IMR-90 (cell line): ENCODE measurements at regions not wholly inside any gene's neighbourhood (a gene's known extent, or its start where the extent isn't known, plus 50 kb on each side); places are given as distances from the start of the nearest gene placed in this dataset.

ENCODE experiments used
- ATAC-seq: fragments of 200-7000 bp; cut with Tn5 transposase; 2 replicates; pipeline ENCODE4 v1.9.1; 2020; ENCODE audit warnings: low read depth, mild to moderate bottlenecking, moderate library complexity
- BruUV-seq: library from RNA; stranded (reverse); fragments of 400-500 nt; replicated peaks from 2 replicates; lab custom pipeline; 2021; lab: Mats Ljungman, UMichigan
- CTCF ChIA-PET: fragments of 300-600 bp; formaldehyde crosslinking; extraction: SDS; loops from one replicate; lab custom pipeline; 2021; ENCODE audit warnings: antibody characterized with exemption; lab: Yijun Ruan, JAX
- POLR2A ChIA-PET: fragments of 300-600 bp; sonication (Branson Sonifier 250); formaldehyde crosslinking; loops from one replicate; lab custom pipeline; 2022; ENCODE audit warnings: antibody characterized with exemption; ENCODE audit not compliant: unreplicated experiment; lab: Charles Lee
- DNase-seq: peaks from one replicate; pipeline ENCODE4 v3.0.0; 2013
- H2AFZ ChIP-seq: replicated peaks from 2 replicates; pipeline ENCODE3; 2013; ENCODE audit warnings: low read length, mild to moderate bottlenecking; ENCODE audit not compliant: poor library complexity
- H2AK5ac ChIP-seq: 2 replicates; pipeline ENCODE4 v1.6.1; 2013; ENCODE audit warnings: low read depth, low read length, inconsistent platforms
- H2AK9ac ChIP-seq: replicated peaks from 2 replicates; pipeline ENCODE3; 2013; ENCODE audit warnings: mild to moderate bottlenecking, low read depth, low read length, moderate library complexity; ENCODE audit not compliant: poor library complexity
- H2BK120ac ChIP-seq: 2 replicates; pipeline ENCODE4 v1.6.1; 2013; ENCODE audit warnings: low read depth, low read length, inconsistent platforms
- H2BK15ac ChIP-seq: 3 replicates; pipeline ENCODE4 v1.6.1; 2013; ENCODE audit warnings: low read depth, low read length, inconsistent platforms
- H2BK20ac ChIP-seq: 2 replicates; pipeline ENCODE4 v1.6.1; 2013; ENCODE audit warnings: low read depth, mild to moderate bottlenecking, inconsistent platforms, low read length, moderate library complexity
- H2BK5ac ChIP-seq: 2 replicates; pipeline ENCODE4 v1.6.1; 2013; ENCODE audit warnings: mild to moderate bottlenecking, low read depth, low read length, inconsistent platforms; ENCODE audit not compliant: poor library complexity, severe bottlenecking
- H3K14ac ChIP-seq: replicated peaks from 2 replicates; pipeline ENCODE4 v1.6.1; 2013; ENCODE audit warnings: low read depth, low read length, inconsistent platforms
- H3K18ac ChIP-seq: 2 replicates; pipeline ENCODE4 v1.6.1; 2013; ENCODE audit warnings: low read depth, low read length, control low read depth
- H3K23ac ChIP-seq: 2 replicates; pipeline ENCODE4 v1.6.1; 2013; ENCODE audit warnings: low read depth, low read length, inconsistent platforms
- H3K27ac ChIP-seq: 2 replicates; pipeline ENCODE4 v1.5.1; 2013; ENCODE audit warnings: mild to moderate bottlenecking, control low read depth, low read length; ENCODE audit not compliant: insufficient read depth
- H3K27me3 ChIP-seq: 2 replicates; pipeline ENCODE4 v1.6.1; 2013; ENCODE audit warnings: low read length; ENCODE audit not compliant: control insufficient read depth, insufficient read depth
- H3K36me3 ChIP-seq: 2 replicates; pipeline ENCODE4 v1.6.1; 2013; ENCODE audit warnings: low read length, mixed read lengths; ENCODE audit not compliant: control insufficient read depth, insufficient read depth
- H3K4ac ChIP-seq: 2 replicates; pipeline ENCODE4 v1.6.1; 2013; ENCODE audit warnings: low read depth, low read length, inconsistent platforms
- H3K4me1 ChIP-seq: 2 replicates; pipeline ENCODE4 v1.6.1; 2013; ENCODE audit warnings: low read length, mixed read lengths; ENCODE audit not compliant: control insufficient read depth, insufficient read depth
- H3K4me2 ChIP-seq: 2 replicates; pipeline ENCODE4 v1.6.1; 2013; ENCODE audit warnings: low read depth, mild to moderate bottlenecking, control low read depth, low read length, moderate library complexity
- H3K4me3 ChIP-seq: 2 replicates; pipeline ENCODE4 v1.5.1; 2013; ENCODE audit warnings: low read depth, mild to moderate bottlenecking, control low read depth, low read length, moderate library complexity; ENCODE audit not compliant: insufficient read depth
- H3K56ac ChIP-seq: 2 replicates; pipeline ENCODE4 v1.6.1; 2013; ENCODE audit warnings: low read length, inconsistent platforms; ENCODE audit not compliant: insufficient read depth; ENCODE audit errors: extremely low read depth
- H3K79me1 ChIP-seq, 2 experiments: 2 replicates each; pipeline ENCODE4 v1.6.1; 2013; ENCODE audit warnings: low read length in 2 of 2, inconsistent platforms in 1 of 2, low read depth in 1 of 2
- H3K9ac ChIP-seq: 2 replicates; pipeline ENCODE4 v1.6.1; 2013; ENCODE audit warnings: low read depth, low read length, control low read depth
- H3K9me1 ChIP-seq: 2 replicates; pipeline ENCODE4 v1.6.1; 2013; ENCODE audit warnings: low read length, inconsistent platforms; ENCODE audit not compliant: insufficient read depth
- H3K9me3 ChIP-seq: 2 replicates; pipeline ENCODE4 v1.6.1; 2013; ENCODE audit warnings: low read length; ENCODE audit not compliant: control insufficient read depth, insufficient read depth
- H4K20me1 ChIP-seq: 2 replicates; pipeline ENCODE4 v1.6.1; 2013; ENCODE audit warnings: low read length, inconsistent platforms; ENCODE audit not compliant: insufficient read depth
- H4K5ac ChIP-seq: 2 replicates; pipeline ENCODE4 v1.6.1; 2013; ENCODE audit warnings: mild to moderate bottlenecking, low read depth, low read length, control low read depth
- H4K8ac ChIP-seq, 2 experiments: 2 replicates each; pipeline ENCODE4 v1.6.1; 2013; ENCODE audit warnings: low read depth in 2 of 2, low read length in 2 of 2, control low read depth in 1 of 2, inconsistent platforms in 1 of 2
- H4K91ac ChIP-seq: 2 replicates; pipeline ENCODE4 v1.6.1; 2013; ENCODE audit warnings: low read depth, low read length, inconsistent platforms; ENCODE audit not compliant: insufficient read depth
- BHLHE40 ChIP-seq: fragments of 150-350 bp; IDR thresholded peaks from 2 replicates; pipeline ENCODE4 v1.6.1; 2016; ENCODE audit warnings: mild to moderate bottlenecking, low read depth, low read length
- FOS ChIP-seq: fragments of 150-350 bp; IDR thresholded peaks from 2 replicates; pipeline ENCODE4 v1.6.1; 2016; ENCODE audit warnings: low read depth, low read length
- MXI1 ChIP-seq: IDR thresholded peaks from 2 replicates; pipeline ENCODE4 v1.6.1; 2012; ENCODE audit warnings: low read depth, mild to moderate bottlenecking, low read length, moderate library complexity, borderline replicate concordance
- NFE2L2 ChIP-seq: fragments of 150-350 bp; IDR thresholded peaks from 2 replicates; pipeline ENCODE4 v1.6.1; 2016; ENCODE audit warnings: low read depth, mild to moderate bottlenecking, low read length
- POLR2A ChIP-seq: IDR thresholded peaks from 2 replicates; pipeline ENCODE4 v1.6.1; 2012; ENCODE audit warnings: mild to moderate bottlenecking, low read depth, low read length
- RFX5 ChIP-seq: IDR thresholded peaks from 2 replicates; pipeline ENCODE4 v1.8.0; 2012; ENCODE audit warnings: low read depth, mild to moderate bottlenecking, low read length, moderate library complexity
- SMC3 ChIP-seq: fragments of 150-350 bp; IDR thresholded peaks from 2 replicates; pipeline ENCODE4 v1.6.1; 2016; ENCODE audit warnings: low read depth, mild to moderate bottlenecking, antibody characterized with exemption, low read length, moderate library complexity
- WGBS, 2 experiments: methylation state at CpG; one replicate each; pipeline versions ENCODE4 v1.1.5 to v1.1.7; 2013; ENCODE audit warnings: missing lambda C conversion rate in 2 of 2; ENCODE audit not compliant: insufficient read length in 1 of 2; ENCODE audit errors: extremely low coverage in 2 of 2; 5-methylcytosine and 5-hydroxymethylcytosine counted together
- dilution Hi-C: fragments of 300-500 bp; cut with HindIII; formaldehyde crosslinking; loops from one replicate; pipeline ENCODE4 v1.14.3; 2018; ENCODE audit warnings: low sequenced_read_pairs; ENCODE audit not compliant: unreplicated experiment
- in situ Hi-C: fragments of 300-500 bp; cut with MboI; formaldehyde crosslinking; loops from 3 replicates; pipeline ENCODE4 v1.14.3; 2019; ENCODE audit warnings: low sequenced_read_pairs, inconsistent platforms, mixed read lengths
- intact Hi-C: fragments of 100-400 bp; cut with micrococcal nuclease; formaldehyde crosslinking; loops from 2 replicates; pipeline ENCODE4 v1.10.0; 2022

DNA sequence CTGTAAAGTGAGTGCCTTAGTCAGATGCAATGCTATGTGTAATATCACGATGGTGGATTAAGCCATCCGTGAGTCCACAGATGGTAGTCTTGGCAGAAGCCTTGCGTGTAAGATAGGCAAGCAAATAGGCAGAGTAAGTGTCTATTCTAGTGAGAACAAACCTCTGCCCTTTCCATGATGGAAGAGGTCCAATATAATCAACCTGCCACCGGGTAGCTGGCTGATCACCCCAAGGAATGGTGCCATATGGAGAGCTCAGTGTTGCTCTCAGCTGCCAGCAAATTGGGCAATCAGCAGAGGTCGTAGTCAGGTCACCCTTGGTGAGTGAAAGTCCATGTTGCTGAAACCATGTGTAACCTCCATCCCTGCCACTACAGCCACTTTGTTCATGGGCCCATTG lies 371.2 kb upstream of the LRFN5 start:
- Histone ChIP-seq H2AK5ac (no peak overlapping the region), H4K91ac (no peak overlapping the region), H2BK120ac (no peak overlapping the region), H3K23ac (no peak overlapping the region), H3K56ac (no peak overlapping the region), H3K9me3 (0 out of 2 replicates have a peak, but pooled peaks cover 2% of the 10 kb centered on the region), H2BK5ac (no peak overlapping the region), H3K4me3 (no peak overlapping the region), H2BK15ac (no peak overlapping the region), H3K79me1 (no peaks in the 10 kb centered on the region), H3K27ac (no peak overlapping the region), H3K9ac (no peak overlapping the region), H4K8ac (no peak overlapping the region), H3K27me3 (no peaks in the 10 kb centered on the region), H4K20me1 (no peaks in the 10 kb centered on the region), H2BK20ac (no peak overlapping the region), H3K9me1 (no peaks in the 10 kb centered on the region), H4K5ac (no peak overlapping the region), H3K18ac (no peak overlapping the region), H2AK9ac (no peak overlapping the region), H3K4ac (no peak overlapping the region), H3K4me2 (no peak overlapping the region), H3K4me1 (no peaks in the 10 kb centered on the region), H3K36me3 (no peaks in the 10 kb centered on the region), H3K14ac (no peak overlapping the region), H2AFZ (no peak overlapping the region)
- no peak for DNase-seq
- ChIA-PET CTCF (no interaction called here), POLR2A (no interaction called here)
- ATAC-seq: no peak
- in situ Hi-C loops: no loop called here
- no peak for TF ChIP-seq FOS
- TF ChIP-seq BHLHE40: no peak
- no peak for TF ChIP-seq SMC3
- TF ChIP-seq RFX5: no peak
- no peak for TF ChIP-seq POLR2A
- no peak for TF ChIP-seq NFE2L2
- no peak for TF ChIP-seq MXI1
- WGBS, 2 experiments: no CpG with 5 or more reads among the region's 5 CpGs
- BruUV-seq: no TSS peak
- dilution Hi-C loops: no loop called here
- intact Hi-C loops: no loop called here
